ENCODE measurements at regions not wholly inside any gene's neighbourhood (a gene's known extent, or its start where the extent isn't known, plus 50 kb on each side); places are given as distances from the start of the nearest gene placed in this dataset.

- TF ChIP-seq PBX3 (IDR thresholded peaks at IDR 0.05) (no peak), TEAD4 (IDR thresholded peaks at IDR 0.05; ENCODE audit: borderline replicate concordance, insufficient read depth) (no peak), FOSL2 (IDR thresholded peaks at IDR 0.05; ENCODE audit: borderline replicate concordance, low read depth) (no peak), YY1 (IDR thresholded peaks at IDR 0.05; ENCODE audit: low read depth) (no peak)
Observed at GRCh38 chr5:162484986-162485385, 417.4 kb downstream of the GABRG2 start (continued).

GRCh38 chr5:162485666-162486292 is 418.2 kb downstream of the GABRG2 start:
- no peak overlapping the region for H3K4me2 ChIP-seq
- TF ChIP-seq PBX3 (IDR thresholded peaks at IDR 0.05) (peak; percentile 30; the same call in 1 of the 2 replicates), FOXM1 (IDR thresholded peaks at IDR 0.05; ENCODE audit: low read depth) (no peak)
- H3K36me3 ChIP-seq (replicated peaks in 1 of 2; ENCODE audit: control insufficient read depth in 1 of 2, insufficient read depth in 2 of 2, low read length in 1 of 2): no peaks in the 10 kb centered on the region
- no peaks in the 10 kb centered on the region for H4K20me1 ChIP-seq (ENCODE audit: insufficient read depth)
- 6% methylated on average over 7 of the region's 8 CpGs for WGBS (ENCODE audit: low lambda C conversion rate)
- no peak overlapping the region for H3K4me3 ChIP-seq (ENCODE audit: low read depth in 2 of 2, low read length in 1 of 2)
- ChIA-PET CTCF (no interaction called here), POLR2A (no interaction called here)
- no peak overlapping the region for H2AFZ ChIP-seq (ENCODE audit: low read depth)
- no peaks in the 10 kb centered on the region for H3K79me2 ChIP-seq (ENCODE audit: insufficient read depth)
- peaks cover 10% of the 10 kb centered on the region for H3F3A ChIP-seq (replicated peaks; ENCODE audit: insufficient read depth)
- H3K4me1 ChIP-seq (ENCODE audit: control insufficient read depth in 1 of 2, insufficient read depth in 2 of 2, low read depth in 1 of 2, low read length in 1 of 2): no peaks in the 10 kb centered on the region; a peak in 1 of 4 replicates
- H3K9ac ChIP-seq: no peak overlapping the region
- H3K27me3 ChIP-seq (ENCODE audit: insufficient read depth): no peaks in the 10 kb centered on the region
- DNase-seq: peak; percentile 6
- no peaks in the 10 kb centered on the region for H3K9me3 ChIP-seq
- no peaks in the 10 kb centered on the region for H3K9me2 ChIP-seq
- no peak overlapping the region for H3K27ac ChIP-seq (ENCODE audit: low read depth in 2 of 2, low read length in 1 of 2)

GRCh38 chr5:162487528-162488525 is 420.3 kb downstream of the GABRG2 start:
- H3K9me3 ChIP-seq: no peaks in the 10 kb centered on the region
- H3F3A ChIP-seq (replicated peaks; ENCODE audit: insufficient read depth): peaks cover 10% of the 10 kb centered on the region
- H3K4me3 ChIP-seq (ENCODE audit: low read depth in 2 of 2, low read length in 1 of 2): no peak overlapping the region
- TF ChIP-seq FOSL2 (IDR thresholded peaks at IDR 0.05; ENCODE audit: borderline replicate concordance, low read depth) (peak; percentile 3; the same call in 1 of the 2 replicates), RAD21 (IDR thresholded peaks at IDR 0.05; ENCODE audit: low read length) (no peak), NFIC (IDR thresholded peaks at IDR 0.05; ENCODE audit: borderline replicate concordance) (peak; percentile 5; the same call in 1 of the 2 replicates)
- no peaks in the 10 kb centered on the region for H4K20me1 ChIP-seq (ENCODE audit: insufficient read depth)
- H3K9ac ChIP-seq: no peak overlapping the region
- DNase-seq: no peak
- no peaks in the 10 kb centered on the region for H3K36me3 ChIP-seq (replicated peaks in 1 of 2; ENCODE audit: control insufficient read depth in 1 of 2, insufficient read depth in 2 of 2, low read length in 1 of 2)
- POLR2A ChIA-PET: no interaction called here
- H3K79me2 ChIP-seq (ENCODE audit: insufficient read depth): no peaks in the 10 kb centered on the region
- peak overlapping the region; percentile 56; the same call in 1 of the 2 replicates for H2AFZ ChIP-seq (ENCODE audit: low read depth)
- H3K4me1 ChIP-seq (ENCODE audit: control insufficient read depth in 1 of 2, insufficient read depth in 2 of 2, low read depth in 1 of 2, low read length in 1 of 2): no peaks in the 10 kb centered on the region; a peak in 1 of 4 replicates
- WGBS (ENCODE audit: low lambda C conversion rate): 10% methylated on average over 7 of the region's 7 CpGs
- H3K4me2 ChIP-seq: no peak overlapping the region
- H3K27ac ChIP-seq (ENCODE audit: low read depth in 2 of 2, low read length in 1 of 2): peak overlapping the region in 1 of 2 experiments; percentile 69; a peak in 2 of 4 replicates
- CTCF ChIA-PET: interaction anchor here (0.7 kb wide), 1 partner anchor 1656 kb away, joined by 3 read pairs; no protein-coding TSS in a partner anchor
- H3K9me2 ChIP-seq: no peaks in the 10 kb centered on the region
- no peaks in the 10 kb centered on the region for H3K27me3 ChIP-seq (ENCODE audit: insufficient read depth)

All from SK-N-SH (cell line).